SK-MEL-5 (cell line): ENCODE measurements at regions not wholly inside any gene's neighbourhood (a gene's known extent, or its start where the extent isn't known, plus 50 kb on each side); places are given as distances from the start of the nearest gene placed in this dataset.
"Not testable (repeated sequence)": the region's sequence is repeated elsewhere in the genome, so short reads cannot be mapped to it uniquely, and the experiment has no call there.

Source experiments
- DNase-seq: peaks from one replicate; pipeline ENCODE4 v3.0.0-alpha.2; 2016; ENCODE audit warnings: low read depth, low spot score
- in situ Hi-C: cut with HindIII; loops from 2 replicates; pipeline ENCODE4 v1.10.0; 2016; ENCODE audit warnings: low sequenced_read_pairs, high pct_unique_total_duplicates, low pct_unique_long_range_greater_than_20kb

GRCh38 chr15:63434576-63435186 is 53.0 kb upstream of the CA12 start:
- DNase-seq, result no peak
- in situ Hi-C loops, result no loop called here

- DNase-seq, result no peak
Measured at GRCh38 chr15:63435204-63435820, 53.7 kb upstream of the CA12 start.

GRCh38 chr15:63436341-63436740 is 54.7 kb upstream of the CA12 start:
- no peak for DNase-seq
- in situ Hi-C loops, result no loop called here

More at GRCh38 chr15:63435204-63435820, 53.7 kb upstream of the CA12 start:
- in situ Hi-C loops, result no loop called here

- peak; percentile 71 for DNase-seq
- in situ Hi-C loops, result no loop called here
Measured at GRCh38 chr15:63436872-63437375, 55.3 kb upstream of the CA12 start.

GRCh38 chr15:63439536-63440264 is 58.1 kb upstream of the CA12 start:
- in situ Hi-C loops, result no loop called here
- no peak for DNase-seq

- in situ Hi-C loops, result no loop called here
- DNase-seq, result no peak
Measured at GRCh38 chr15:63440265-63440648, 58.6 kb upstream of the CA12 start.

- DNase-seq, result no peak
- in situ Hi-C loops, result no loop called here
Measured at GRCh38 chr15:63440756-63441155, 59.1 kb upstream of the CA12 start.

GRCh38 chr15:63441266-63441665 is 59.6 kb upstream of the CA12 start:
- in situ Hi-C loops, result no loop called here
- DNase-seq, result no peak

- DNase-seq, result no peak
- in situ Hi-C loops, result no loop called here
Measured at GRCh38 chr15:63442080-63442479, 60.4 kb upstream of the CA12 start.

- DNase-seq, result no peak
- in situ Hi-C loops, result no loop called here
Measured at GRCh38 chr15:63444611-63445010, 59.8 kb upstream of the USP3 start.

- in situ Hi-C loops, result no loop called here
- DNase-seq, result no peak
Measured at GRCh38 chr15:63446255-63446654, 58.1 kb upstream of the USP3 start.

GRCh38 chr15:63447017-63447676 is 57.2 kb upstream of the USP3 start:
- no peak for DNase-seq
- in situ Hi-C loops, result no loop called here

GRCh38 chr15:63448266-63448665 is 56.1 kb upstream of the USP3 start:
- no peak for DNase-seq
- in situ Hi-C loops, result no loop called here

- DNase-seq, in situ Hi-C loops: not testable (repeated sequence)
Measured at GRCh38 chr15:63448872-63449555, 55.4 kb upstream of the USP3 start.

GRCh38 chr15:63449731-63450130 is 54.7 kb upstream of the USP3 start:
- in situ Hi-C loops, result no loop called here
- peak; percentile 22 for DNase-seq

GRCh38 chr15:63450884-63451225 is 53.5 kb upstream of the USP3 start:
- in situ Hi-C loops, result no loop called here
- no peak for DNase-seq

GRCh38 chr15:63451671-63452315 is 52.6 kb upstream of the USP3 start:
- no peak for DNase-seq
- in situ Hi-C loops, result no loop called here
